Activated CD8-positive, alpha-beta memory T cell treated with anti-CD3 and anti-CD28 coated beads for 4 hours (primary cell): ENCODE measurements at regions not wholly inside any gene's neighbourhood (a gene's known extent, or its start where the extent isn't known, plus 50 kb on each side); places are given as distances from the start of the nearest gene placed in this dataset.

Experiments used
- DNase-seq, 2 donors: peaks; one replicate each; pipeline ENCODE4 v3.0.0-alpha.2; 2020; ENCODE audit warnings: low read depth in 2 of 2

- no peak for DNase-seq
Observed at GRCh38 chr13:109644956-109645355, 141.4 kb downstream of the IRS2 start.

DNA sequence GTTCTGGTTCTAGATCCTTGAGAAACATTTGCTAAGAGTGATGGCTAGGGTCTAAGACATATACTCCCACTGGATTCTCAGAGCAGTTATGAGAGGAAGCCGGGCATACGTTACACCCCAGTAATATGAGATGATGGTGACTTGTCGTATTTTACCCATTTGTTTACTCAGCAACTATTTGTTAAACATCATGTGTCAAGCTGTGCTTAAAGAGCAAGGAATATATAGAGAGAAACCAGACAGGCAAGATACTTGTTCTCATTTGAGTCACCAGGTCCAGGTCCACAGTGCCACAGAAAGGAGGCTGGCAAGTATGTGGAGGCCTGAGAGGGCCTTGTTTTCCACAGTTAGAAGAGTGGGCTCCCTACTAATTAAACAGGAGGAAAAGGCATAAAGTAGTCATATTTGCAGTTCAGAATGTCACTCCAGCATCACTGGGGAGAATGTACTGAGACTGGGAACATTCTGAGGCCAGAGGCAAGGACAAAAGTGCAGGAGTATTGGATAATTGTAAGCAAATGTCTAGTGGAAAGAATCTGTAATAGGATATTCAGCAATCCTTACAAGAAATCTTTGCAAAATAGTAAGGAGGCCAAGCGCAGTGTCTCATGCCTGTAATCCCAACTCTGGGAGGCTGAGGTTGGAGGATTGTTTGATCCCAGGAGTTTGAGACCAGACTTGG is 142.2 kb downstream of the IRS2 start:
- DNase-seq: no peak

GRCh38 chr13:109642358-109642757 is 144.0 kb downstream of the IRS2 start:
- DNase-seq: no peak

GRCh38 chr13:109636736-109637135 is 149.6 kb downstream of the IRS2 start:
- no peak for DNase-seq

- no peak for DNase-seq
Observed at GRCh38 chr13:109631069-109631468, 155.3 kb downstream of the IRS2 start.

- DNase-seq: no peak
Observed at GRCh38 chr13:109630271-109630670, 156.1 kb downstream of the IRS2 start.

GRCh38 chr13:109629737-109630136 is 156.6 kb downstream of the IRS2 start:
- DNase-seq: no peak

DNA sequence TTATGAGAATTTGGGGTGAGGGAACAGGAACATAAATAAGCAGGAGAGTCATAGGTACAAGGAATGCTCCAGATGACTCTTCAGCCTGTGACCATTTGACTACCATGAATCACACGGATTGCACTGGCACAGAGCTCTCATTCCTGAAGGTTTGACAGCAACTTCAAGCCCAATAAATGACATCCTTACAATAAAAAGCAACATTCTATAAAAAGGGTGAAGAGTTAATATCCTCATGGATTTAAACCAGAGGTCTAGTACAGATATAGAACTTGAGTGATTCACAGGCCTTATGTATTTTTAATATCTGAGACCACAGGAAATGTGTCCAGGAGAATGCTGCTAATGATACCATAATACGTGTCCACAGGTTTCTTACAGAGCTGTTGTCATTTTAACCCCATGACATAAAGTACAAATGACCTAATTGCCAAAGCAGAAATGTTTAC is 158.1 kb downstream of the IRS2 start:
- DNase-seq: no peak

DNA sequence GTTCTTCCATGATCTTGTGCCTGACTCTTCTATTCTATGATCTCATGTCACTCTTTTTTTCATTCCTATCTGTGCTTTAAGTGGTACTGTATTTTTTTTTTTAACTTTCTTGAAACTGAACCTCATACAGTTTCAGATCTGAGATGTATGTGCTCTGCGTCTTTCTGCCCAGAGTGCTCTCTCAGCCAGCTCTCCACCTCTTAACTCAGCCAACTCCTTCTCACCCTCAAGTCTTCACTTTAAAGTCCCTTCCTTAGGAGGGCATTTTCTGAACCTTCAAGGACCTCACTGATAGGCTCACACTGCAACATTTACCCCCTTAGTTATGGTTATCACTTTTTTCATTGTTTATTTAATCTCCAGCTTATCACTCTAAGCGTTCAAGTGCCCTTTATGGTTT is 158.7 kb downstream of the IRS2 start:
- DNase-seq: no peak

- no peak for DNase-seq
Observed at GRCh38 chr13:109626386-109627171, 159.8 kb downstream of the IRS2 start.

DNA sequence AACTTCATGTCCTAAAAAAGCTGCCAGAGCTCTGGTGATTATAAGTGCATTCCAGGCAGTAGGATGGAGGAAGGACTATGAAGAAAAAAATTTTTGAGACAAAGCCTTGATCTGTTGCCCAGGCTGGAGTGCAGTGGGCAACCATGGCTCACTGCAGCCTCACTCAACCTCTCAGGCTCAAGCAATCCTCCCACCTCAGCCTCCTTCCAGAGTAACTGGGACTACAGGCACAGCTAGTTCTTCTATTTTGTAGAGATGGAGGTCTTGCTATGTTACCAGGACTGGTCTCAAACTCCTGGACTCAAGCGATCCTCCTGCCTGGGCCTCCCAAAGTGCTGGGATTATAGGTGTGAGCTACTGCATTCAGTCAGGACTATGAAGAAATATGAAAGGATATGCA is 161.2 kb downstream of the IRS2 start:
- no peak for DNase-seq

DNA sequence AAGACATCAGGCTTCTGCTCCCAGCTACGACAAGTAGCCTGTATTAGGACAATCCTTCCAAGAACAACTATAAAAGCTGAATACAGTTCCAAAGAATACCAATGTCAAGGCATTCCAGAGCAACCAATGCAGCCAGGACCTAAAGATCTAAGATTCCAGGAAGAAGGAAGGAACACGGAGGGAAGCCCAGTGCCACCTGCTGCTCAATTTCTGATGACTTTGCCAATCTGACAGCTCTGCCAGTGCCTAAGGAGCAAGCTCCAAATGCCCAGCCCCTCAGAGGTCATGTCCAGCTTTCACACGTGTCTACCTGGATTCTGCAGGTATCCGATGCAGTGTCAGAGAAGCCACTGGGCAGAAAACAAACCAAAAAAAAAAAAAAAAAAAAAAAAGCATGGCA is 164.4 kb downstream of the IRS2 start:
- no peak for DNase-seq

- no peak for DNase-seq
Observed at GRCh38 chr13:109615721-109616420, 170.5 kb downstream of the IRS2 start.

DNA sequence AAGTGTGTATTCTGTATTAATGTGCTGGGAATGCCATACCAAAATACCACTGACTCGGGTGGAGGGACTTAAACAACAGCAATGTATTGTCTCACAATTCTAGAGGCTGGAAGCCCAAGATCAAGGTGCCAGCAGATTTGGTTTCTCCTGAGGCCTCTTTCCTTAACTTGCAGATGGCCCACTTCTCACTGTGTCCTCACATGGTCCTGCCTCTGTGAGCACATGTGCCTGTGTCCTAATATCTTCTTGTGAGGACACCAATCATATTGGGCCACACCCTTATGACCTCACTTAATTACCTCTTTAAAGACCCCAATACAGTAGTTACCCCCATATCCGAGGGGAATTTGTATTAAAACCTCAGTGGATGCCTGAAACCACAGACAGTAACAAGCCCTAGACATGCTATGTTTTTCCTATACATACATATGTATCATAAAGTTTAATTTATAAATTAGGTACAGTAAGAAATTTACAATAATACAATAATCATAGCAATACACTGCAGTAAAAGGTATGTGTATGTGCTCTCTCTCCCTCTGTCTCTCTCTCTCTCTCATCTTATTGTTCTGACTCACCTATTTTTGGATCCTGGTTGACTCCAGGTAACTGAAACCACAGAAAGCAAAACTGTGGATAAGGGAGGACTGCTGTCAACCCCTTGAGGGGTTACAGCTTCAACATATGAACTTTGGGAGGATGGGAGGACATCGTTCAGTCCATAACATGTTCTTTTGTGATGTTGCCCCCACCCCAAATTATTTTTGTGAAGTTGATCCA is 174.3 kb downstream of the IRS2 start:
- DNase-seq: no peak

- no peak for DNase-seq
Observed at GRCh38 chr13:109610517-109610916, 175.9 kb downstream of the IRS2 start.

DNA sequence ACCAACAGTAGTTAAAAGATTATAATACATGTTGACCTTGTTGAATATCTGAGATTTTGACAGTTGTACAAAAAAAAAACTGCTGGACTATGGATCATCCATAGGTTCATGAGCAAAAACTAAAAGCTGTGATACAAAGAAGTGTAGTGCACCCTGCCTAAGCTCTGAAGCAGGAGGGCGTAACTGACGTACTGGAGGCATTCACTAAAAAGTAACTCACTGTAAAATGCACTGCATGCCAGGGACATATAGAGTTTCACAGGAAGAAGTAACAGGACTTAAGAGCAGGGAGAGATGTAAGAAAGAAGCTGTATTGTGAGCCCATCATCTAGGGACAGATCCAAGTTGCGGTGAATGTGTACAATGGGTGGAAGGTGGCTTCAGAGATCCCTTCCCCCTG is 177.9 kb downstream of the IRS2 start:
- no peak for DNase-seq

GRCh38 chr13:109608059-109608458 is 178.3 kb downstream of the IRS2 start:
- no peak for DNase-seq

GRCh38 chr13:109606520-109606919 is 179.9 kb downstream of the IRS2 start:
- no peak for DNase-seq

DNA sequence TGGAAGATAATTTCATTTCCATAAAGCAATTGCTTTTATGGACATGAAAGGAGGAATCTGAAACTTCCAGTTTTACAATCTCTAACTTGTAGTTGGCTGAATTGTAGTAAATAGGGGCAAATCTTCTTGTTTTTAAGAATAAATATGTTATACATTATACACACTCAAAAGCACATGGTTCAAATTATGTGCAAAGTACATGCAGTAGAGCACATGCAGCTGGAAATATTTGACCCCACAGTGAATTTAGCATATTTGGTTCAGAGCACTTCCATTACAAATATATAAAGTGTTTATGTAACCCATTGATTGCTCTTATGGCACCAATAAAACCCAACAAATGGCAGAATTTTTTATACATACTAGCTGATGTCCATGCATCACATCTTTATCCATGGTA is 180.5 kb downstream of the IRS2 start:
- no peak for DNase-seq

DNA sequence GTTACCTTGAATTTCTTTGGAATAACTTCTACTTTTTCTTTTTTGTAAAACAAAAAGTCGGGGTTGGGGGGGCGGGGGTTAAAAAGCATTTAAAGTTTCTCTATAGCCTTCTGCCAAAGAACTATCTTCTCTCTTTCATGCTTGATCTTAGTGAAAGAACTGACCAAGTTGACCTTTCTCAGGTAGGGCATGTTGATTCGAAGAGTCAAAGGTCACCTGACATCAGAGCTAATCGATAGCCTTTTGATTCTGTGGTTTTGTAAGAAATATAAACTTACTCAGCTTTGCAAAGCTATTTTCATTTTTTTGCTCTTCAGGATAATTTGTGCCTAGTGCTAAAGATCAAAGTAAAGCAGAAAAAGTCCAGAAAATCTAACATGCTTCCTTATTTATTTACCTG is 181.5 kb downstream of the IRS2 start:
- DNase-seq: no peak

GRCh38 chr13:109602356-109602755 is 184.0 kb downstream of the IRS2 start:
- DNase-seq: no peak
